B cell (primary cell): ENCODE measurements at regions not wholly inside any gene's neighbourhood (a gene's known extent, or its start where the extent isn't known, plus 50 kb on each side); places are given as distances from the start of the nearest gene placed in this dataset.

ENCODE experiments used
- CTCF ChIP-seq: fragments of 200-600 bp; IDR thresholded peaks from one replicate; pipeline ENCODE4 v1.8.0; 2022; ENCODE audit warnings: antibody characterized with exemption, mild to moderate bottlenecking
- EZH2 ChIP-seq: IDR thresholded peaks from 2 replicates; pipeline ENCODE4 v1.6.1; 2012; ENCODE audit warnings: borderline replicate concordance, low read depth, mild to moderate bottlenecking, moderate library complexity, low read length; ENCODE audit not compliant: insufficient read depth, poor library complexity, severe bottlenecking

GRCh38 chr4:53744446-53745160 lies 153.3 kb upstream of the LNX1 start:
- TF ChIP-seq CTCF (no peak), EZH2 (no peak)
